IMR-90 (cell line): ENCODE measurements at regions not wholly inside any gene's neighbourhood (a gene's known extent, or its start where the extent isn't known, plus 50 kb on each side); places are given as distances from the start of the nearest gene placed in this dataset.

Experiments
- FOS ChIP-seq: fragments of 150-350 bp; IDR thresholded peaks from 2 replicates; pipeline ENCODE4 v1.6.1; 2016; ENCODE audit warnings: low read depth, low read length
- MAFK ChIP-seq: IDR thresholded peaks from 2 replicates; pipeline ENCODE4 v1.6.1; 2012; ENCODE audit warnings: low read depth, low read length, improper control_type of control experiment
- MAZ ChIP-seq: IDR thresholded peaks from 2 replicates; pipeline ENCODE4 v1.6.1; 2012; ENCODE audit warnings: low read depth, mild to moderate bottlenecking, low read length, improper control_type of control experiment, moderate library complexity, borderline replicate concordance
- MXI1 ChIP-seq: IDR thresholded peaks from 2 replicates; pipeline ENCODE4 v1.6.1; 2012; ENCODE audit warnings: low read depth, mild to moderate bottlenecking, low read length, moderate library complexity, borderline replicate concordance
- POLR2A ChIP-seq: IDR thresholded peaks from 2 replicates; pipeline ENCODE4 v1.6.1; 2012; ENCODE audit warnings: mild to moderate bottlenecking, low read depth, low read length
- RCOR1 ChIP-seq: IDR thresholded peaks from 2 replicates; pipeline ENCODE4 v1.6.1; 2012; ENCODE audit warnings: mild to moderate bottlenecking, low read length, improper control_type of control experiment; ENCODE audit not compliant: insufficient replicate concordance
- RFX5 ChIP-seq: IDR thresholded peaks from 2 replicates; pipeline ENCODE4 v1.8.0; 2012; ENCODE audit warnings: low read depth, mild to moderate bottlenecking, low read length, moderate library complexity
- TF ChIP-seq, protein P1 (sequence below): conservative IDR thresholded peaks from 2 replicates; pipeline ENCODE4 v1.5.1; 2012; ENCODE audit warnings: mild to moderate bottlenecking, low read depth, low read length, improper control_type of control experiment
- TF ChIP-seq, protein P2 (sequence below): fragments of 150-350 bp; IDR thresholded peaks from 2 replicates; pipeline ENCODE4 v1.6.1; 2017; ENCODE audit warnings: mild to moderate bottlenecking, antibody characterized with exemption, low read length, low read depth

DNA sequence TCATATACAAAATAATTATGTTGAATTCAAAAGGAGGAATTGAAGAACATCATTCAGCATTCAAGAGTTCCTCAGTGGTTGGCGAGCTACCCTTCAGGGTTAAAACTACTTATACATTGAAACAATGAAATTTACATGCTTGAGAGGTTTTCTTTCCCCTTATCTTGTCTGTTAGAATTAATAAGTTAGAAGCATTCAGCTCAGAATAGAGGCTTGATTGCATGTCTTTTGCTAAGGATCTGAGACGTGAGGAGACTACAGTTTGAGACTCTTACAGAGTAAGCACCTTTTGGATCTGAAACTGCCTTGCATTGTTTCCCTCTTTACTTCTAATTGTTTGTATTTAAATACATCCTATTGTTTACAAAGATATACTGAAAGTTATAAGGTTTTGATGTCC, 157.6 kb downstream of the NSUN3 start:
- TF ChIP-seq, protein P1, sequence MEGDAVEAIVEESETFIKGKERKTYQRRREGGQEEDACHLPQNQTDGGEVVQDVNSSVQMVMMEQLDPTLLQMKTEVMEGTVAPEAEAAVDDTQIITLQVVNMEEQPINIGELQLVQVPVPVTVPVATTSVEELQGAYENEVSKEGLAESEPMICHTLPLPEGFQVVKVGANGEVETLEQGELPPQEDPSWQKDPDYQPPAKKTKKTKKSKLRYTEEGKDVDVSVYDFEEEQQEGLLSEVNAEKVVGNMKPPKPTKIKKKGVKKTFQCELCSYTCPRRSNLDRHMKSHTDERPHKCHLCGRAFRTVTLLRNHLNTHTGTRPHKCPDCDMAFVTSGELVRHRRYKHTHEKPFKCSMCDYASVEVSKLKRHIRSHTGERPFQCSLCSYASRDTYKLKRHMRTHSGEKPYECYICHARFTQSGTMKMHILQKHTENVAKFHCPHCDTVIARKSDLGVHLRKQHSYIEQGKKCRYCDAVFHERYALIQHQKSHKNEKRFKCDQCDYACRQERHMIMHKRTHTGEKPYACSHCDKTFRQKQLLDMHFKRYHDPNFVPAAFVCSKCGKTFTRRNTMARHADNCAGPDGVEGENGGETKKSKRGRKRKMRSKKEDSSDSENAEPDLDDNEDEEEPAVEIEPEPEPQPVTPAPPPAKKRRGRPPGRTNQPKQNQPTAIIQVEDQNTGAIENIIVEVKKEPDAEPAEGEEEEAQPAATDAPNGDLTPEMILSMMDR = no peak
- no peak for TF ChIP-seq MXI1
- TF ChIP-seq MAZ = no peak
- no peak for TF ChIP-seq POLR2A
- TF ChIP-seq RFX5 = no peak
- no peak for TF ChIP-seq RCOR1
- no peak for TF ChIP-seq MAFK
- TF ChIP-seq, protein P2, sequence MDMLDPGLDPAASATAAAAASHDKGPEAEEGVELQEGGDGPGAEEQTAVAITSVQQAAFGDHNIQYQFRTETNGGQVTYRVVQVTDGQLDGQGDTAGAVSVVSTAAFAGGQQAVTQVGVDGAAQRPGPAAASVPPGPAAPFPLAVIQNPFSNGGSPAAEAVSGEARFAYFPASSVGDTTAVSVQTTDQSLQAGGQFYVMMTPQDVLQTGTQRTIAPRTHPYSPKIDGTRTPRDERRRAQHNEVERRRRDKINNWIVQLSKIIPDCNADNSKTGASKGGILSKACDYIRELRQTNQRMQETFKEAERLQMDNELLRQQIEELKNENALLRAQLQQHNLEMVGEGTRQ = no peak
- no peak for TF ChIP-seq FOS
